Raji (cell line): ENCODE measurements at regions not wholly inside any gene's neighbourhood (a gene's known extent, or its start where the extent isn't known, plus 50 kb on each side); places are given as distances from the start of the nearest gene placed in this dataset.
A peak's percentile ranks its signal among the peaks of the same experiment; 100 is the strongest.

ENCODE experiments used
- POLR2A ChIP-seq: IDR thresholded peaks from 2 replicates; pipeline ENCODE4 v1.6.1; 2011; ENCODE audit warnings: low read depth, low read length, control low read depth; ENCODE audit not compliant: insufficient read depth

- no peak for TF ChIP-seq POLR2A
Measured at GRCh38 chr3:15851735-15852134, 54.0 kb upstream of the ANKRD28 start.

- peak; percentile 57 for TF ChIP-seq POLR2A
Measured at GRCh38 chr3:15858547-15859506, 61.0 kb upstream of the ANKRD28 start.

GRCh38 chr3:15859507-15860013 lies 61.8 kb upstream of the ANKRD28 start:
- TF ChIP-seq POLR2A = no peak; the same call in 1 of the 2 replicates

- TF ChIP-seq POLR2A = peak; percentile 40
Measured at GRCh38 chr3:15860014-15860934, 62.5 kb upstream of the ANKRD28 start.

GRCh38 chr3:15861163-15861562 lies 63.4 kb upstream of the ANKRD28 start:
- no peak for TF ChIP-seq POLR2A

- no peak for TF ChIP-seq POLR2A
Measured at GRCh38 chr3:15872807-15873206, 75.0 kb upstream of the ANKRD28 start.

GRCh38 chr3:15873415-15873814 lies 75.6 kb upstream of the ANKRD28 start:
- TF ChIP-seq POLR2A = no peak

- TF ChIP-seq POLR2A = no peak
Measured at GRCh38 chr3:15875016-15875689, 77.4 kb upstream of the ANKRD28 start.

- TF ChIP-seq POLR2A = no peak
Measured at GRCh38 chr3:15876669-15877068, 78.9 kb upstream of the ANKRD28 start.

GRCh38 chr3:15877813-15878212 lies 80.0 kb upstream of the ANKRD28 start:
- no peak for TF ChIP-seq POLR2A

- no peak for TF ChIP-seq POLR2A
Measured at GRCh38 chr3:15882577-15882976, 84.8 kb upstream of the ANKRD28 start.

- TF ChIP-seq POLR2A = no peak
Measured at GRCh38 chr3:15884132-15884531, 86.4 kb upstream of the ANKRD28 start.

- no peak for TF ChIP-seq POLR2A
Measured at GRCh38 chr3:15886521-15886920, 88.7 kb upstream of the ANKRD28 start.

- no peak for TF ChIP-seq POLR2A
Measured at GRCh38 chr3:15887261-15887660, 89.5 kb upstream of the ANKRD28 start.

- TF ChIP-seq POLR2A = no peak
Measured at GRCh38 chr3:15889936-15890335, 92.2 kb upstream of the ANKRD28 start.
